Trophoblast cell (in vitro differentiated cells and primary cell): ENCODE measurements at regions not wholly inside any gene's neighbourhood (a gene's known extent, or its start where the extent isn't known, plus 50 kb on each side); places are given as distances from the start of the nearest gene placed in this dataset.

Experiments used
- DNase-seq, 2 donors: peaks; one replicate each; pipeline ENCODE4 v3.0.0-alpha.2; 2016
- H2AFZ ChIP-seq: 2 replicates; pipeline ENCODE4 v1.6.1; 2013; ENCODE audit warnings: low read length, moderate library complexity, mild to moderate bottlenecking; ENCODE audit not compliant: insufficient read depth, poor library complexity
- H2AK5ac ChIP-seq: 2 replicates; pipeline ENCODE4 v1.6.1; 2013; ENCODE audit warnings: mild to moderate bottlenecking, low read length
- H2BK120ac ChIP-seq: 2 replicates; pipeline ENCODE4 v1.6.1; 2013; ENCODE audit warnings: low read length, mild to moderate bottlenecking, moderate library complexity; ENCODE audit not compliant: insufficient read depth, poor library complexity
- H2BK12ac ChIP-seq: 2 replicates; pipeline ENCODE4 v1.6.1; 2013; ENCODE audit warnings: mild to moderate bottlenecking, low read length, moderate library complexity
- H2BK5ac ChIP-seq: 2 replicates; pipeline ENCODE4 v1.6.1; 2013; ENCODE audit warnings: low read length, low read depth, moderate library complexity, mild to moderate bottlenecking; ENCODE audit not compliant: poor library complexity
- H3K14ac ChIP-seq: 2 replicates; pipeline ENCODE4 v1.6.1; 2013; ENCODE audit warnings: mild to moderate bottlenecking, low read length
- H3K18ac ChIP-seq: 2 replicates; pipeline ENCODE4 v1.6.1; 2013; ENCODE audit warnings: mild to moderate bottlenecking, low read length
- H3K23ac ChIP-seq: 2 replicates; pipeline ENCODE4 v1.6.1; 2013; ENCODE audit warnings: low read length
- H3K27ac ChIP-seq: 2 replicates; pipeline ENCODE4 v1.5.1; 2013; ENCODE audit warnings: low read depth, mild to moderate bottlenecking, inconsistent platforms, low read length, moderate library complexity
- H3K27me3 ChIP-seq: 2 replicates; pipeline ENCODE4 v1.6.1; 2013; ENCODE audit warnings: inconsistent platforms, mild to moderate bottlenecking, low read length, moderate library complexity; ENCODE audit not compliant: insufficient read depth
- H3K36me3 ChIP-seq, 2 experiments: 1 replicate in 1 of 2; 2 replicates in 1 of 2; pipeline ENCODE4 v1.6.1; 2013; ENCODE audit warnings: low read length in 2 of 2, mild to moderate bottlenecking in 2 of 2, moderate library complexity in 1 of 2; ENCODE audit not compliant: insufficient read depth in 2 of 2, control insufficient read depth in 1 of 2
- H3K4ac ChIP-seq: 2 replicates; pipeline ENCODE4 v1.6.1; 2013; ENCODE audit warnings: low read depth, mild to moderate bottlenecking, low read length, moderate library complexity
- H3K4me1 ChIP-seq, 2 experiments: 1 replicate in 1 of 2; 2 replicates in 1 of 2; pipeline ENCODE4 v1.6.1; 2013; ENCODE audit warnings: low read length in 2 of 2, mild to moderate bottlenecking in 2 of 2, moderate library complexity in 1 of 2; ENCODE audit not compliant: insufficient read depth in 2 of 2, control insufficient read depth in 1 of 2
- H3K4me2 ChIP-seq: 2 replicates; pipeline ENCODE4 v1.6.1; 2013; ENCODE audit warnings: inconsistent platforms, mild to moderate bottlenecking, low read length, moderate library complexity
- H3K4me3 ChIP-seq: 2 replicates; pipeline ENCODE4 v1.5.1; 2013; ENCODE audit warnings: mild to moderate bottlenecking, low read depth, low read length, inconsistent platforms
- H3K79me1 ChIP-seq: one replicate; pipeline ENCODE4 v1.6.1; 2013; ENCODE audit warnings: low read length
- H3K79me2 ChIP-seq: 2 replicates; pipeline ENCODE4 v1.6.1; 2013; ENCODE audit warnings: low read length, mild to moderate bottlenecking; ENCODE audit not compliant: control insufficient read depth, insufficient read depth, poor library complexity
- H3K9ac ChIP-seq: 2 replicates; pipeline ENCODE4 v1.6.1; 2013; ENCODE audit warnings: mild to moderate bottlenecking, low read length
- H3K9me3 ChIP-seq: 2 replicates; pipeline ENCODE4 v1.6.1; 2013; ENCODE audit warnings: low read depth, mild to moderate bottlenecking, control low read depth, inconsistent platforms, low read length; ENCODE audit not compliant: insufficient read depth
- H4K12ac ChIP-seq: 2 replicates; pipeline ENCODE4 v1.6.1; 2013; ENCODE audit warnings: low read depth, mild to moderate bottlenecking, low read length, moderate library complexity
- H4K8ac ChIP-seq: 2 replicates; pipeline ENCODE4 v1.6.1; 2013; ENCODE audit warnings: low read depth, mild to moderate bottlenecking, low read length, moderate library complexity
- H4K91ac ChIP-seq: one replicate; pipeline ENCODE4 v1.6.1; 2013; ENCODE audit warnings: low read depth, mild to moderate bottlenecking, low read length, moderate library complexity
- WGBS: extraction: QIAGEN DNeasy Blood & Tissue Kit; methylation state at CpG from one replicate; pipeline ENCODE4 v1.1.7; 2013; ENCODE audit warnings: missing lambda C conversion rate; ENCODE audit not compliant: insufficient read length, insufficient coverage; ENCODE audit errors: extremely low coverage; 5-methylcytosine and 5-hydroxymethylcytosine counted together

GRCh38 chr5:142384014-142384413 is 59.2 kb upstream of the SPRY4 start:
- H3K27ac ChIP-seq: no peak overlapping the region
- no peaks in the 10 kb centered on the region for H3K4me1 ChIP-seq
- H3K9me3 ChIP-seq: peaks cover 2% of the 10 kb centered on the region
- no peak overlapping the region for H3K4me2 ChIP-seq
- H2BK5ac ChIP-seq: no peak overlapping the region
- no peak overlapping the region for H3K23ac ChIP-seq
- no peaks in the 10 kb centered on the region for H3K79me2 ChIP-seq
- no peak overlapping the region for H2BK120ac ChIP-seq
- WGBS: no CpG with 5 or more reads among the region's 3 CpGs
- no peak overlapping the region for H3K9ac ChIP-seq
- no peak overlapping the region for H3K14ac ChIP-seq
- no peak overlapping the region for H2AFZ ChIP-seq
- no peak overlapping the region for H3K4ac ChIP-seq
- no peaks in the 10 kb centered on the region for H3K27me3 ChIP-seq
- H4K8ac ChIP-seq: no peak overlapping the region
- H4K12ac ChIP-seq: no peak overlapping the region
- no peak for DNase-seq
- no peaks in the 10 kb centered on the region for H3K79me1 ChIP-seq
- no peaks in the 10 kb centered on the region for H3K36me3 ChIP-seq
- H4K91ac ChIP-seq: no peak overlapping the region
- no peak overlapping the region for H3K18ac ChIP-seq
- H2AK5ac ChIP-seq: no peak overlapping the region
- no peak overlapping the region for H3K4me3 ChIP-seq
- no peak overlapping the region for H2BK12ac ChIP-seq

GRCh38 chr5:142382186-142382585 is 57.4 kb upstream of the SPRY4 start:
- DNase-seq: no peak
- no peak overlapping the region for H3K18ac ChIP-seq
- no peak overlapping the region for H2AK5ac ChIP-seq
- H2BK12ac ChIP-seq: no peak overlapping the region
- H3K27ac ChIP-seq: no peak overlapping the region
- no peak overlapping the region for H2BK120ac ChIP-seq
- no peak overlapping the region for H2BK5ac ChIP-seq
- H3K4me1 ChIP-seq: no peaks in the 10 kb centered on the region
- no peak overlapping the region for H4K91ac ChIP-seq
- no peaks in the 10 kb centered on the region for H3K79me2 ChIP-seq
- no CpG with 5 or more reads among the region's 2 CpGs for WGBS
- no peak overlapping the region for H4K12ac ChIP-seq
- no peak overlapping the region for H3K4me3 ChIP-seq
- H3K36me3 ChIP-seq: no peaks in the 10 kb centered on the region
- H3K14ac ChIP-seq: no peak overlapping the region
- H3K9me3 ChIP-seq: peaks cover 2% of the 10 kb centered on the region
- H3K4me2 ChIP-seq: no peak overlapping the region
- H3K27me3 ChIP-seq: no peaks in the 10 kb centered on the region
- H4K8ac ChIP-seq: no peak overlapping the region
- no peak overlapping the region for H3K4ac ChIP-seq
- H3K9ac ChIP-seq: no peak overlapping the region
- no peak overlapping the region for H2AFZ ChIP-seq
- no peak overlapping the region for H3K23ac ChIP-seq
- no peaks in the 10 kb centered on the region for H3K79me1 ChIP-seq

GRCh38 chr5:142378737-142379634 is 54.2 kb upstream of the SPRY4 start:
- Histone ChIP-seq H2AFZ (no peak overlapping the region), H3K79me1 (no peaks in the 10 kb centered on the region), H3K4me1 (peaks cover 0 to 9% of the 10 kb centered on the region in 2 experiments), H2BK12ac (no peak overlapping the region), H3K14ac (no peak overlapping the region), H3K4me3 (no peak overlapping the region), H4K12ac (no peak overlapping the region), H3K18ac (no peak overlapping the region), H2BK120ac (no peak overlapping the region), H3K23ac (no peak overlapping the region), H3K9me3 (no peaks in the 10 kb centered on the region), H3K4me2 (no peak overlapping the region), H2BK5ac (no peak overlapping the region), H3K36me3 (no peaks in the 10 kb centered on the region), H3K9ac (no peak overlapping the region), H3K27me3 (no peaks in the 10 kb centered on the region), H4K91ac (no peak overlapping the region), H2AK5ac (no peak overlapping the region), H3K27ac (no peak overlapping the region), H3K4ac (no peak overlapping the region), H4K8ac (no peak overlapping the region), H3K79me2 (no peaks in the 10 kb centered on the region)
- no CpG with 5 or more reads among the region's 5 CpGs for WGBS
- no peak for DNase-seq

GRCh38 chr5:142375944-142376411 is 51.2 kb upstream of the SPRY4 start:
- no peak overlapping the region for H2AK5ac ChIP-seq
- no peak overlapping the region for H2BK5ac ChIP-seq
- no peak overlapping the region for H3K14ac ChIP-seq
- no peak overlapping the region for H2BK120ac ChIP-seq
- no peaks in the 10 kb centered on the region for H3K79me1 ChIP-seq
- peaks cover 0 to 9% of the 10 kb centered on the region in 2 experiments for H3K4me1 ChIP-seq
- no peak overlapping the region for H2BK12ac ChIP-seq
- no peak overlapping the region for H3K18ac ChIP-seq
- H4K12ac ChIP-seq: no peak overlapping the region
- no peaks in the 10 kb centered on the region for H3K27me3 ChIP-seq
- DNase-seq: no peak
- no peak overlapping the region for H3K4ac ChIP-seq
- H3K23ac ChIP-seq: no peak overlapping the region
- no peaks in the 10 kb centered on the region for H3K79me2 ChIP-seq
- no peak overlapping the region for H3K4me3 ChIP-seq
- no peak overlapping the region for H3K9ac ChIP-seq
- no peak overlapping the region for H3K4me2 ChIP-seq
- no peak overlapping the region for H4K8ac ChIP-seq
- no peaks in the 10 kb centered on the region for H3K36me3 ChIP-seq
- no peak overlapping the region for H2AFZ ChIP-seq
- H4K91ac ChIP-seq: no peak overlapping the region
- WGBS: no CpG with 5 or more reads among the region's 8 CpGs
- no peak overlapping the region for H3K27ac ChIP-seq
- no peaks in the 10 kb centered on the region for H3K9me3 ChIP-seq
